ENCODE measurements at regions not wholly inside any gene's neighbourhood (a gene's known extent, or its start where the extent isn't known, plus 50 kb on each side); places are given as distances from the start of the nearest gene placed in this dataset.

- peaks cover 50% of the 10 kb centered on the region for H3K36me3 Mint-ChIP-seq (ENCODE audit: unreplicated experiment)
- no peak overlapping the region for H3K4me3 Mint-ChIP-seq (ENCODE audit: unreplicated experiment)
- no peak for DNase-seq (ENCODE audit: extremely low spot score, unreplicated experiment)
- TF ChIP-seq CTCF (IDR thresholded peaks at IDR 0.05): no peak
- H3K4me1 Mint-ChIP-seq (ENCODE audit: unreplicated experiment): no peaks in the 10 kb centered on the region
- H3K9me3 Mint-ChIP-seq (ENCODE audit: unreplicated experiment): no peaks in the 10 kb centered on the region
- H3K27ac Mint-ChIP-seq (ENCODE audit: unreplicated experiment): no peak overlapping the region
- no peaks in the 10 kb centered on the region for H3K27me3 Mint-ChIP-seq (ENCODE audit: unreplicated experiment)
Measured at GRCh38 chr20:3342766-3343165, 64.7 kb downstream of the DNAAF9 start.

GRCh38 chr20:3340443-3340842, 67.0 kb downstream of the DNAAF9 start:
- Mint-ChIP-seq H3K4me1 (ENCODE audit: unreplicated experiment) (no peaks in the 10 kb centered on the region), H3K27me3 (ENCODE audit: unreplicated experiment) (no peaks in the 10 kb centered on the region), H3K36me3 (ENCODE audit: unreplicated experiment) (peaks cover 44% of the 10 kb centered on the region), H3K27ac (ENCODE audit: unreplicated experiment) (no peak overlapping the region), H3K9me3 (ENCODE audit: unreplicated experiment) (no peaks in the 10 kb centered on the region), H3K4me3 (ENCODE audit: unreplicated experiment) (no peak overlapping the region)
- no peak for TF ChIP-seq CTCF (IDR thresholded peaks at IDR 0.05)
- no peak for DNase-seq (ENCODE audit: extremely low spot score, unreplicated experiment)

GRCh38 chr20:3339571-3339970, 67.9 kb downstream of the DNAAF9 start:
- no peak for TF ChIP-seq CTCF (IDR thresholded peaks at IDR 0.05)
- Mint-ChIP-seq H3K36me3 (ENCODE audit: unreplicated experiment) (peaks cover 48% of the 10 kb centered on the region), H3K9me3 (ENCODE audit: unreplicated experiment) (no peaks in the 10 kb centered on the region), H3K27ac (ENCODE audit: unreplicated experiment) (no peak overlapping the region), H3K4me1 (ENCODE audit: unreplicated experiment) (no peaks in the 10 kb centered on the region), H3K4me3 (ENCODE audit: unreplicated experiment) (no peak overlapping the region), H3K27me3 (ENCODE audit: unreplicated experiment) (no peaks in the 10 kb centered on the region)
- DNase-seq (ENCODE audit: extremely low spot score, unreplicated experiment): no peak

GRCh38 chr20:3339076-3339475, 68.4 kb downstream of the DNAAF9 start:
- no peak for TF ChIP-seq CTCF (IDR thresholded peaks at IDR 0.05)

GRCh38 chr20:3334156-3334943, 73.1 kb downstream of the DNAAF9 start:
- H3K27me3 Mint-ChIP-seq (ENCODE audit: unreplicated experiment): no peaks in the 10 kb centered on the region
- no peak overlapping the region for H3K4me3 Mint-ChIP-seq (ENCODE audit: unreplicated experiment)
- DNase-seq (ENCODE audit: extremely low spot score, unreplicated experiment): no peak
- no peaks in the 10 kb centered on the region for H3K9me3 Mint-ChIP-seq (ENCODE audit: unreplicated experiment)
- peaks cover 55% of the 10 kb centered on the region for H3K36me3 Mint-ChIP-seq (ENCODE audit: unreplicated experiment)
- no peaks in the 10 kb centered on the region for H3K4me1 Mint-ChIP-seq (ENCODE audit: unreplicated experiment)
- no peak overlapping the region for H3K27ac Mint-ChIP-seq (ENCODE audit: unreplicated experiment)
- no peak for TF ChIP-seq CTCF (IDR thresholded peaks at IDR 0.05)

More at GRCh38 chr20:3339076-3339475, 68.4 kb downstream of the DNAAF9 start:
- Mint-ChIP-seq H3K27ac (ENCODE audit: unreplicated experiment) (no peak overlapping the region), H3K4me3 (ENCODE audit: unreplicated experiment) (no peak overlapping the region), H3K36me3 (ENCODE audit: unreplicated experiment) (peaks cover 51% of the 10 kb centered on the region), H3K27me3 (ENCODE audit: unreplicated experiment) (no peaks in the 10 kb centered on the region), H3K9me3 (ENCODE audit: unreplicated experiment) (no peaks in the 10 kb centered on the region), H3K4me1 (ENCODE audit: unreplicated experiment) (no peaks in the 10 kb centered on the region)
- DNase-seq (ENCODE audit: extremely low spot score, unreplicated experiment): no peak
